CD4-positive, alpha-beta T cell treated with Interferon gamma for 1 hour (primary cell): ENCODE measurements at regions not wholly inside any gene's neighbourhood (a gene's known extent, or its start where the extent isn't known, plus 50 kb on each side); places are given as distances from the start of the nearest gene placed in this dataset.

Experiments
- DNase-seq: peaks from one replicate; pipeline ENCODE4 v3.0.0-alpha.2; 2020

GRCh38 chr13:34654203-34654602 is 287.9 kb upstream of the NBEA start:
- no peak for DNase-seq

GRCh38 chr13:34654647-34655046 is 287.4 kb upstream of the NBEA start:
- no peak for DNase-seq

- no peak for DNase-seq
Measured at GRCh38 chr13:34655554-34655953, 286.5 kb upstream of the NBEA start.

- DNase-seq, result no peak
Measured at GRCh38 chr13:34657716-34658115, 284.4 kb upstream of the NBEA start.

GRCh38 chr13:34667286-34668218 is 274.5 kb upstream of the NBEA start:
- DNase-seq, result no peak

GRCh38 chr13:34671137-34671536 is 270.9 kb upstream of the NBEA start:
- no peak for DNase-seq

- DNase-seq, result no peak
Measured at GRCh38 chr13:34672631-34673030, 269.4 kb upstream of the NBEA start.

- DNase-seq, result no peak
Measured at GRCh38 chr13:34675626-34676025, 266.4 kb upstream of the NBEA start.

- no peak for DNase-seq
Measured at GRCh38 chr13:34678154-34678553, 263.9 kb upstream of the NBEA start.

GRCh38 chr13:34681405-34681955 is 260.6 kb upstream of the NBEA start:
- DNase-seq, result no peak

- DNase-seq, result no peak
Measured at GRCh38 chr13:34695063-34695462, 247.0 kb upstream of the NBEA start.

GRCh38 chr13:34696296-34696695 is 245.8 kb upstream of the NBEA start:
- DNase-seq, result no peak

- DNase-seq, result no peak
Measured at GRCh38 chr13:34696741-34697140, 245.3 kb upstream of the NBEA start.

- DNase-seq, result no peak
Measured at GRCh38 chr13:34698945-34699344, 243.1 kb upstream of the NBEA start.

GRCh38 chr13:34700155-34700554 is 241.9 kb upstream of the NBEA start:
- no peak for DNase-seq

GRCh38 chr13:34701919-34702318 is 240.2 kb upstream of the NBEA start:
- no peak for DNase-seq

- no peak for DNase-seq
Measured at GRCh38 chr13:34708566-34709313, 233.3 kb upstream of the NBEA start.

GRCh38 chr13:34719060-34719875 is 222.8 kb upstream of the NBEA start:
- DNase-seq, result no peak

- DNase-seq, result no peak
Measured at GRCh38 chr13:34720618-34721017, 221.5 kb upstream of the NBEA start.

GRCh38 chr13:34721631-34722595 is 220.2 kb upstream of the NBEA start:
- DNase-seq, result no peak

GRCh38 chr13:34722922-34723321 is 219.1 kb upstream of the NBEA start:
- DNase-seq, result no peak

GRCh38 chr13:34730961-34731360 is 211.1 kb upstream of the NBEA start:
- no peak for DNase-seq
